Spinal cord (tissue), 9 donors: ENCODE measurements at regions not wholly inside any gene's neighbourhood (a gene's known extent, or its start where the extent isn't known, plus 50 kb on each side); places are given as distances from the start of the nearest gene placed in this dataset.
A peak's percentile ranks its signal among the peaks of the same experiment; 100 is the strongest.
"Not testable (repeated sequence)": the region's sequence is repeated elsewhere in the genome, so short reads cannot be mapped to it uniquely, and the experiment has no call there.

Experiments
- DNase-seq, 6 donors: peaks; one replicate each; pipeline versions ENCODE4 v3.0.0 to v3.0.0-alpha.2; 2013 to 2015; ENCODE audit warnings: low spot score in 6 of 6, low read depth in 4 of 6
- H3K27ac ChIP-seq: one replicate; pipeline ENCODE4 v1.5.1; 2013; ENCODE audit warnings: low read depth, low read length, control low read depth
- H3K27me3 ChIP-seq: one replicate; pipeline ENCODE4 v1.6.1; 2013; ENCODE audit warnings: low read length; ENCODE audit not compliant: control insufficient read depth, insufficient read depth
- H3K36me3 ChIP-seq: one replicate; pipeline ENCODE4 v1.6.1; 2013; ENCODE audit warnings: low read length; ENCODE audit not compliant: control insufficient read depth, insufficient read depth
- H3K4me1 ChIP-seq: one replicate; pipeline ENCODE4 v1.6.1; 2013; ENCODE audit warnings: low read length; ENCODE audit not compliant: control insufficient read depth, insufficient read depth
- H3K4me3 ChIP-seq: one replicate; pipeline ENCODE4 v1.5.1; 2013; ENCODE audit warnings: low read depth, low read length, control low read depth
- H3K9me3 ChIP-seq: one replicate; pipeline ENCODE4 v1.6.1; 2013; ENCODE audit warnings: low read length; ENCODE audit not compliant: control insufficient read depth, insufficient read depth
- WGBS: methylation state at CpG from one replicate; pipeline ENCODE4 v1.1.5; 2013; ENCODE audit warnings: missing lambda C conversion rate; ENCODE audit not compliant: insufficient coverage; 5-methylcytosine and 5-hydroxymethylcytosine counted together
- donor health status: healthy.

DNA sequence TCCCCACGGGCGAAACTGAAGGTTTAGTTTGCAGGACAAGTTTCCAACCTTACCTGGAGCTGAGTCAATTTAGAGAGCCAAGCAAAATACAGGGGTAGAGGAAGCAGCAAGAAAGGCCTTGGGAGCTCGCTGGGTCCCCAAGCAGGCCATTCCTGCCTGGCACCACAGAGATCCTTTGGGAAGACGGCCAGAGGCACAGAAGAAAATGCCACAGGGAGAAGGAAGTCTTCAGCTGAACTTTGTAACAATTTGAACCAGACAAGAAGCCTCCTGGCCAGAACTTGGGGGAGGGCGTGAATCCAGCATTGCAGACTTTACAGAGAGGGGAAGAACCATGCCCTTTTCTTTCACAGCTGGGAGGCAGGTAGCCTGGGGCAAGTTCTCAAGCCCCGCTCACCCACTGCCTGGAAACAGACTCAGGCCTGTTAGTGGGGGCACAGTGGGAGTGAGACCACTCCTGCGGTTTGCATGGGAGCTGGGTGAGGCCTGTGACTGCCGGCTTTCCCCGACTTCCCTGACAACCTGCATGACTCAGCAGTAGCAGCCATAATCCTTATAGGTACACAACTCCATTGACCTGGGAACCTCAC lies 259.4 kb downstream of the SETD4 start:
- H3K4me1 ChIP-seq, H3K4me3 ChIP-seq, H3K27ac ChIP-seq, H3K27me3 ChIP-seq, H3K9me3 ChIP-seq, DNase-seq, H3K36me3 ChIP-seq: not testable (repeated sequence)
- WGBS, result 78% methylated on average over 8 of the region's 9 CpGs

DNA sequence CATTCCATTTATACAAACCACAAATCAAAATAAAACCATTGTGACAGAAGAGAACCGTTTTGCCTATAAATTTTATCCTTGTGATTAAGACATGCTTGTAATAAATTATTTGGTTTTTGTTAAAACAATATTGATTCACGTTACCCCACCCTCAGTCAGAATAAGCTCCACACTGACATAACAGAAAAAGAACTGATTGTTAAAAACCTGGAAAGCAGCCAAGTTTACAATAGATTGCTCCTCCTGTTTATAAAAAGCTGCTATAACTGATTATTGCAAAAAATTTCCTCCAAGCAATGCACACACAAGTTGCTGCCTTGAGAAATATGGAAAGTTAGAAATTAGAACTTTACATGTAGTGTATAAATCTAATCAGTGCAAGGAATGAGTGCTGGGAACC lies 263.5 kb downstream of the SETD4 start:
- no peaks in the 10 kb centered on the region for H3K4me1 ChIP-seq
- no peak overlapping the region for H3K4me3 ChIP-seq
- H3K9me3 ChIP-seq, result peaks cover 3% of the 10 kb centered on the region
- H3K27ac ChIP-seq, result no peak overlapping the region
- DNase-seq, result peak in 3 of 6 donors; percentile 1 to 63 (median 17)
- H3K27me3 ChIP-seq, result no peaks in the 10 kb centered on the region
- no peaks in the 10 kb centered on the region for H3K36me3 ChIP-seq
- whole genome bisulfite sequencing, result no CpG with 5 or more reads among the region's 2 CpGs

DNA sequence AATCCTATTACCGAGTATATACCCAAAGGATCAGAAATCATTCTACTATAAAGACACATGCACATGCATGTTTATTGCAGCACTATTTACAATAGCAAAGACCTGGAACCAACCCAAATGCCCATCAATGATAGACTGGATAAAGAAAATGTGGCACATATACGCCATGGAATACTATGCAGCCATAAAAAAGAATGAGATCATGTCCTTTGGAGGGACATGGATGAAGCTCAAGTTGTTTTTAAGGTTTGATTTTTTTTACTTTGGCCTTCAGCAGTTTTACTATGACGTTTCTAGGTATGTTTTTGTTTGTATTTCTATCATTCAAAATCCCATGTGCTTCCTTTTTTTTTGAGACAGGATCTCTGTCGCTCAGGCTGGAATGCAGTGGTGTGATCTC lies 265.8 kb downstream of the SETD4 start:
- not testable (repeated sequence) for H3K36me3 ChIP-seq, H3K4me1 ChIP-seq, H3K9me3 ChIP-seq, H3K27me3 ChIP-seq, H3K27ac ChIP-seq, H3K4me3 ChIP-seq, DNase-seq
- WGBS, result 100% methylated on average over 1 of the region's 4 CpGs

DNA sequence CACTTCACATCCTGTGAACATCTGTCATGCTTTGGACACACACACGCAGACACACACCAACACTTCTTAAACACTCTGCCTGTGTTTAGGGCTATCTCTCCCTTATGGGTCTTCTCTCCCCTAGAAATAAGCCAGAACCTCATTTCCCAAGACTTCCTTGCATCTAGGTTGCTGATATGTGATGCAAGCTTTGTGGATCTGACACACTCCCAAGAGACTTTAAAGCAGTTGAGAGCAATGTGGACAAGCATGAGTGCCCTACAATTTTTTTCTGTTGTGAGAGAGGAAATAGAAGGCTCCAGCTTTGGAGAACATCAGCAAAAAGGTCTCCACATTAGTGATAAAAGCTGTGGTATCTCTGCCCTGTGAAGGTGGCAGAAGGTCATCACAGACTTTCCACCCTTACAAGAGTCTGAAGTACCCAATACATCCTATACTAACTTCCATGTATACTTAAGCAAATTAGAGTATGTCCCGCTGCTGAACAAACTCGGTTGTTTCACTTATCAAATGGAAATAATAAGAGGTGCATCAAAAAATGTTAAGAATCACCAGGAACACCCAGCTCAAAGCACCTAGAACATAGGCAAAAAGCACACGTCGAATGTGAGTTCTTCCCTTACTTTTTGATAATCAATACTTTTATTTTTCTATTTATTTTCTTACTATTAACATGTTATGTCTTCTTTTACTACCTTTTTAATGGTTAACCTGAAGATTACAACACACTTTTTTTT lies 267.6 kb downstream of the SETD4 start:
- Histone ChIP-seq H3K27ac (no peak overlapping the region), H3K4me1 (no peaks in the 10 kb centered on the region), H3K9me3 (no peaks in the 10 kb centered on the region), H3K36me3 (no peaks in the 10 kb centered on the region), H3K27me3 (no peaks in the 10 kb centered on the region), H3K4me3 (no peak overlapping the region)
- 86% methylated on average over 1 of the region's 5 CpGs for WGBS
- no peak for DNase-seq

DNA sequence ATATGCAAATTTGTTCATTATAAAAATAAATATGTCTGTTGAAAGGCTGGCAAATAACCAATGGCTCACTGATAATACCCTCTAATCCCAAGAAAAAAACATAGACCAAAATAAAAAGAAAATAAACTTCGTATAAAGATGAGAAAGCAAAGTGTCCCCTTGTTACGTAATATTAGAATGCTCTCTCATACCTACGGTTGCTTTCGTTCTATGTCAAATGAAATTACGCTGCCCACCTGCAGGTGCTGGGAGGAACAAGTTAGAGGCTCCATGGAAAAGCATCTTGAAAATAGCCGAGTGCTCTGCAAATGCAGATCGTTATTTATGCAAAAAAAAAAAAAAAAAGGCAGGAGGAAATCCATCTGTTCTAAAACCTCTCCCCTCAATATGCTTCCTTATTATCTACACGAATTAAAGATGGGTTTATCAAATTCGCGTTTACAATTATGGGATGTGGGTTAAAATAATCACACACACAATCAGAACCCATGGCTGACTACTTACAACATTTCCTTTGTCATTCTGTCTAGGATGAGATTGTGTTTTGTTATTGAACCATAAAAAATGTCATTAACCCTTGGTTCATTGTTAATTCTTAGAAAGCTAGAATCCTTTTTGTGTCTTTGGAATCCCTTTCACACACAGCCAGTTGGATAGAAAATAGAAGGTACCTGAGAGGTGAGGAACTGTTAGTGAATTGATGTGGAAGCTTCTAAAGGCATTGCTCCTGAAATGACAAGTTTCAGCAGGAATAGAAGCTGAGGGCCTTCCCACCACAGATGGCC lies 268.6 kb downstream of the SETD4 start:
- no peaks in the 10 kb centered on the region for H3K9me3 ChIP-seq
- no peak overlapping the region for H3K4me3 ChIP-seq
- no peak for DNase-seq
- H3K27me3 ChIP-seq, result no peaks in the 10 kb centered on the region
- WGBS, result 92% methylated on average over 3 of the region's 10 CpGs
- H3K27ac ChIP-seq, result no peak overlapping the region
- no peaks in the 10 kb centered on the region for H3K4me1 ChIP-seq
- H3K36me3 ChIP-seq, result no peaks in the 10 kb centered on the region

DNA sequence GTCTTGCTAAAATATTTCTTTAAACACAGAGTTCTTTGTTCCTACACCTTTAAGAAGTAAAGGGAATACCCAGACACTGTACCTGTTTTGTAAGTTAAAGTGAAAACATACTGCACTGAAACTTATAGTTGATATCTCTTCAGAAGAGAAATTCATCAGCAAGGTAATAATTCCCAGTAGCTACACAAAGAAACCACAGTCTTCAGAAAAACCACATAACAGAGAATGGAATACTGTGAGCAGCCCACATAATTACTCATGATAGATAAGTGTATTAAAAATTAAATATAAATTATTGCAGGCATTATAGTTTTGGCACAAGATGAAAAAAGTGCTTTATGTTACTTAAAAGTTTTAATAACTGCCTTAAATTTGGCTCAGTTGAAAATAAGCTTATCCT lies 276.6 kb downstream of the SETD4 start:
- no peak for DNase-seq
- Histone ChIP-seq H3K4me1 (no peaks in the 10 kb centered on the region), H3K27me3 (no peaks in the 10 kb centered on the region), H3K9me3 (no peaks in the 10 kb centered on the region), H3K36me3 (no peaks in the 10 kb centered on the region), H3K4me3 (no peak overlapping the region), H3K27ac (no peak overlapping the region)

DNA sequence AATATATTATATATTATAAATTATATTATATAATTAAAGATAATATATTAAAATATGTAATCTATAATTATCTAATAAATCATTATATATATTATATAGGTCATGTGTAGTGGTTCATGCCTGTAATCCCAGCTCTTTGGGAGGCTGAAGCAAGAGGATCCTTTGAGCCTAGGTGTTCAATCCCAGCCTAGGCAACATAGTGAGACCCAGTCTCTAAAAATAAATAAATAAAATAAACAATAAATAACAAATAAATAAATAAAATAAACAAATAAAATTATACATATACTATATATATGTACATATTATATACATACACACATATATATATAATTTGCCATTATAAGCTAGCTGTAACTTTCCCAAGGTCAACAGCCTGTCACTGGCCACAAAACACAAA lies 277.7 kb downstream of the SETD4 start:
- H3K27ac ChIP-seq, result no peak overlapping the region
- no peak overlapping the region for H3K4me3 ChIP-seq
- H3K36me3 ChIP-seq, result no peaks in the 10 kb centered on the region
- no peaks in the 10 kb centered on the region for H3K4me1 ChIP-seq
- H3K27me3 ChIP-seq, result no peaks in the 10 kb centered on the region
- no peaks in the 10 kb centered on the region for H3K9me3 ChIP-seq
- DNase-seq, result no peak

DNA sequence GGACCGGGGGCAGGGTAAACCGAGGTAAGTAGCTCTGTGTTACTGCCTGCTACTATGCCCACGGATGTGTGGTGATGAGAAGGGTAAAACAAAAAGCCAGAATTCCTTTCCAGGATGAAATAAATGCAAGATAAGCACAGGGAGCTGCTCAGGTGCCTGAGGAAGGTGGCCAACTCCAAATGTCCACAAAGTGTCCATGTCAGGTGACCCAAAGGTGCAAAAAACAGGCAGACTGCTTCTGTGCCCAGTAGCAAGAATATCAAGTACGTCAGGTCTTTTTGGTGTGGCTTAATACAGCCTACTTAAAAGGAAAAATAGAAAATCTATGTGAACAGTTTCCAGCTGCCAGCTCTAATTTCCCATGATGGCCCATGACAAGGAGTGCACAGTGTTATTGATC lies 279.3 kb downstream of the SETD4 start:
- no peaks in the 10 kb centered on the region for H3K36me3 ChIP-seq
- H3K4me3 ChIP-seq, result no peak overlapping the region
- H3K4me1 ChIP-seq, result no peaks in the 10 kb centered on the region
- DNase-seq, result no peak
- no CpG with 5 or more reads among the region's 4 CpGs for WGBS
- H3K27me3 ChIP-seq, result no peaks in the 10 kb centered on the region
- H3K27ac ChIP-seq, result no peak overlapping the region
- no peaks in the 10 kb centered on the region for H3K9me3 ChIP-seq

DNA sequence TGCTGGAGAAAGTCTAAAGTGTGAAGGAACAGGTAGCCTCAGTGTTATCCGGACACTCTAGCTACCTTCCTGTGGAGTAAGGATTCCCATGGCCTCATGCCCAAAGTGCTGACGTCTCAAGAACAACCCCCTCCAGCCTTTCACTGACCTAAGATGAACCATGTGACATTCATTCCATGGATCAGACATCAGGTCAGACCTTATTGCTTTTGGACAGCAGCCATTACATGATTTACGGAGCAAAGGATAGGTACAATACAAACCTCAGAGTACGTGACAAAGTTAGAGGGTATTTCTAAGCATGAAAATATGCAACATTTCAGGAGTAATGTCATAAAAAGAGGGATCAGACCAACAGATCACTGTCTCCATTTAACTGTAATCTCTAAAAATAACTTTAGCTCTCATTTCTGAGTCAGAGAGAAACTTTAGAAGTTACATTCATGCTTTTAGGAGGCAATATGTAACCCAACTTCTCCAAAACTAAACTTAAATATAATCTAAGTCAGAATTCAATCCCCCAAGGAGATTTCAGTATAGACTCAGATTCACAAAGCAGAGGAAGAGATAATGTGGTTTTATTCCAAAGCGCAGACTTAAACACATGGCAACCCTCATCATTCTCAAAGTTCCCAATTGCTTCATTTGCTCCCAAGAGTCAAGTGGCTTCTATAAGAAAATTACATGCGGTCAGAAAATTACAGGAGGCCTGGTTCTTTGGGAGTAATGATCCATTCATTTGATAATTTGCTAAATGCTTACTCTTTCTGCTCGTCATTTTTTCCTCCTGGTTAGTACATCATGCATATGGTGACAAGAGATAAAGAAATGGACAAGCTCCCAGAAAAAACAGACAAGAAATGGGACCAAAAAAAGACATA lies 280.4 kb downstream of the SETD4 start:
- H3K4me3 ChIP-seq, result no peak overlapping the region
- H3K4me1 ChIP-seq, result no peaks in the 10 kb centered on the region
- DNase-seq, result peak in 1 of 6 donors; percentile 7
- no peaks in the 10 kb centered on the region for H3K27me3 ChIP-seq
- 50% methylated on average over 1 of the region's 7 CpGs for WGBS
- H3K27ac ChIP-seq, result no peak overlapping the region
- H3K36me3 ChIP-seq, result no peaks in the 10 kb centered on the region
- no peaks in the 10 kb centered on the region for H3K9me3 ChIP-seq
